PFSK-1 (cell line): ENCODE measurements at regions not wholly inside any gene's neighbourhood (a gene's known extent, or its start where the extent isn't known, plus 50 kb on each side); places are given as distances from the start of the nearest gene placed in this dataset.

ENCODE experiments used
- FOXP2 ChIP-seq: optimal IDR thresholded peaks from 2 replicates; pipeline ENCODE3; 2011; ENCODE audit warnings: borderline replicate concordance, control low read depth, inconsistent platforms; ENCODE audit not compliant: insufficient read depth; ENCODE audit errors: extremely low read length, extremely low read depth
- POLR2AphosphoS5 ChIP-seq: IDR thresholded peaks from 2 replicates; pipeline ENCODE4 v1.6.1; 2012; ENCODE audit warnings: low read depth, mild to moderate bottlenecking, control low read depth, low read length, moderate library complexity
- REST ChIP-seq, 2 experiments: IDR thresholded peaks; 2 replicates each; pipeline versions ENCODE4 v1.6.1 to v1.8.0; 2011 to 2012; ENCODE audit warnings: low read depth in 2 of 2, low read length in 2 of 2, control low read depth in 1 of 2, inconsistent platforms in 1 of 2, mild to moderate bottlenecking in 1 of 2, moderate library complexity in 1 of 2; ENCODE audit not compliant: insufficient read depth in 1 of 2
- SIN3A ChIP-seq: IDR thresholded peaks from 2 replicates; pipeline ENCODE4 v1.6.1; 2012; ENCODE audit warnings: mild to moderate bottlenecking, low read length, moderate library complexity, borderline replicate concordance; ENCODE audit not compliant: insufficient read depth
- TAF1 ChIP-seq: IDR thresholded peaks from 2 replicates; pipeline ENCODE4 v1.6.1; 2012; ENCODE audit warnings: low read length, control low read depth, borderline replicate concordance; ENCODE audit not compliant: insufficient read depth

GRCh38 chr14:97109234-97109633 lies 312.1 kb downstream of the VRK1 start:
- TF ChIP-seq TAF1, result no peak
- no peak for TF ChIP-seq POLR2AphosphoS5
- no peak for TF ChIP-seq REST (IDR thresholded peaks at IDR 0.05; ENCODE audit: insufficient read depth in 1 of 2, low read depth in 2 of 2, low read length in 2 of 2)
- TF ChIP-seq SIN3A, result no peak
- no peak for TF ChIP-seq FOXP2
